Mesenteric fat pad (tissue), 1 donor: ENCODE measurements at regions not wholly inside any gene's neighbourhood (a gene's known extent, or its start where the extent isn't known, plus 50 kb on each side); places are given as distances from the start of the nearest gene placed in this dataset.

Experiments
- DNase-seq: peaks from one replicate; pipeline ENCODE4 v3.0.0-alpha.2; 2020; ENCODE audit warnings: low spot score
- donor health status: DM: yes; HTN: yes; CAD: no.

- no peak for DNase-seq
Observed at GRCh38 chr11:95692526-95693260, 96.9 kb downstream of the FAM76B start.

GRCh38 chr11:95690100-95690499, 99.5 kb downstream of the FAM76B start:
- DNase-seq = no peak

GRCh38 chr11:95688501-95689222, 100.9 kb downstream of the FAM76B start:
- no peak for DNase-seq

DNA sequence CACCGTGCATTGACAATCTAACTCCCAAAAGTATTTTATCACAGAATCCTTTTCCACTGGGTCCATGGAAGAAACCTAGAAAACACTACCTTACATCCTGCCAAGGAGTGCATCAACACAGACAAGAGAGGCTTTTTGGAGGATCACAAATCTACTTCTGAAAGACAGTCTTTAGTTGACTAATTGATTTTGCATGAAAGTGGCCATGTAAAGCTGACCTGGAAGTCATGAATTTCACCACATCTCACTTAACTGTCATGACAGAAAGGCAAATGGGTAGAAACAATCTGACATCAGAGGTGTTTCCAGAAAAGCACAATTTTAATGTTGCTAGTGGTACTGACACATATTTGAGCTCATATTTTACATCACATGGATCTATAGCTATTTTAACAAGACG, 101.6 kb downstream of the FAM76B start:
- DNase-seq = no peak

DNA sequence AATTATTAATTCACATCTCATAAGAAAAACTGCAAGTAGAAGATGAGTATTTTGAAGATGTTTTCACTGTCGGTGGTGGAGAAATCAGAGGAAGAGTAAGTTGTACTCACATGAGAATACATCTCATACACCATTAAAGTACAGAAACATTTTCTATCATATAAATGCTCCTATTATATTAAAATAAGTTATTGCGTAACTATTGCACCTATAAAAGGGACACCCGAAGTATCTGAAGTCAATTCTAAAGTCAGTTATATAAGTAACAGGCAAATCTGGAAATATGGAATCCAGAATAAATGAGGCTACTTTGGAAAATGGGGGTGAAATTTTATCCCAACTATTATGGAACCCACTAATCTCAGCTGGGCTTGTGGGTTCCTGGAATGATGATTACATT, 103.3 kb downstream of the FAM76B start:
- DNase-seq = no peak

DNA sequence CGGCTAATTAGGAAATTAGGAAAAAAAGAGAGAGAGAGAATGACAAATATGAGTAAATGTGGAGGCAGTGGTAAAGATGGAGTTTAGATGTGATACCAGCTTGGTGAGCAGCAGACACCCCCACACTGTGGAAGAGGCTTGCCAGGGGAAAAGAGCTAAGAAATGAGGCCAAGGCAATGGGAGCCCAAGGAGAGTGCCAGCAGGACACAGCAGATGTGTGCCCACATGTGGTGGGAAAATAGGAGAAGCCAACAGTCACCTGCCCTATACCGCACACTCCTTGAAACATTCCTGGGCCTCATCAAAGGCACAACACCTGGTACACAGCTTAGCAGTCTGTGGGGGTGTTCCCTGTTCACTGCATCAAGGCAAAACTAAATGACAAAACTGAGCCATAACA, 104.9 kb downstream of the FAM76B start:
- no peak for DNase-seq

GRCh38 chr11:95684170-95684569, 105.4 kb downstream of the FAM76B start:
- DNase-seq = no peak

DNA sequence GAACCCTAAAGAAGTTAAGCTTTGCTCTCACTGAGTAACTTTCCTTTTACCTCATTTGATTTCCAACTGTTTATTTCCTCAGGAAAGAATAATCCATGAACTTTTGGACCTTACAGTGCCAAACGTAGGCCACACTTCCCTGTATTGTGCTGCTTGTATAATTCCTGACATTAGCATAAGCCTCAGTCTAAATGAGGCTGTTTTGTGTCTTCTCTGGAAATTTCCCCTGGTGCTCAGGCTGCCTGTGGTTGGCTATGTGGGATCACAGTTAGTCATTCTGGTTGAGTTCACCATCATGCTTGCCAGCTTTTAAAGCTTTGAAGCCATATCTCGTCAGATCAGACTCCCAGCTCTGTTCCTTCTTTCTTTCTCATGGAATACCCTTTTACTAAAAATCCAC, 107.0 kb downstream of the FAM76B start:
- no peak for DNase-seq

DNA sequence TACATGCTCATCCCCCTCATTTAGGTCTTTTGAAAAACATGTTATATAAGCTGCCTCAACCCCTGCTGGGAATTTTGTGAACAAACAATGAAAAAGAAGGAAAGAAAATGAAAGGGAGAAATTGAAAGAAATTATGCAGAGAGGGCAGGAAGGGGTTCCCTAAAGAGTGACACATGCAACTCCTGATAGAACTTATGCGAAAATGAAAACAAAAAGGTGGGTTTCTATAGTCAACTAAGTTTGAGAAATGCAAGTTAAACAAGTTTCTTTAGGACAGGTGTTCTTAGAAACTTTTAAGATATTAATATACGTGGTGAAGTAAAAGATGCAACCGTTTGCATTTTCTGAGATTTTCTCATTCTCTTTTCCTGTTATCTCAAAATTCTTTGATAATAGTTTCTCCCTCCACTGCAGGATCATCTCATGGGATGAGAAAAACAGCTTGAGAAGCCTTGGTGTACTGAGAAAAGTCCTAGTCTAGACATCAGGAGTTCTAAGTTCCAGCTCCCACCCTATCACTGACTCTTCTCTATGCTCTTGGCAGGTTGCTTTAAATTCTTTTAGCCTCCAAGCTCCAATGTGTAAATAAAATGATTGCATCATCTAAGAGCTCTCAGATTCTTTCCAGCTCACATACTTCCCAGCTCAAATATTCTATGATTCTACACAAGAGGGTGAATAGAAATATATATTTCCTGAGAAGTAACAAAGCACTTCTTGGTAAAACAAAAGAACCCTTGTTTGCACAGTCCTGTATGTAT, 109.2 kb downstream of the FAM76B start:
- no peak for DNase-seq

GRCh38 chr11:95678988-95679387, 110.6 kb downstream of the FAM76B start:
- DNase-seq = no peak

GRCh38 chr11:95676308-95676707, 113.3 kb downstream of the FAM76B start:
- DNase-seq = no peak

- DNase-seq = no peak
Observed at GRCh38 chr11:95675585-95675984, 114.0 kb downstream of the FAM76B start.

- DNase-seq = no peak
Observed at GRCh38 chr11:95674657-95675358, 114.8 kb downstream of the FAM76B start.

- DNase-seq = no peak
Observed at GRCh38 chr11:95671768-95672167, 117.8 kb downstream of the FAM76B start.

DNA sequence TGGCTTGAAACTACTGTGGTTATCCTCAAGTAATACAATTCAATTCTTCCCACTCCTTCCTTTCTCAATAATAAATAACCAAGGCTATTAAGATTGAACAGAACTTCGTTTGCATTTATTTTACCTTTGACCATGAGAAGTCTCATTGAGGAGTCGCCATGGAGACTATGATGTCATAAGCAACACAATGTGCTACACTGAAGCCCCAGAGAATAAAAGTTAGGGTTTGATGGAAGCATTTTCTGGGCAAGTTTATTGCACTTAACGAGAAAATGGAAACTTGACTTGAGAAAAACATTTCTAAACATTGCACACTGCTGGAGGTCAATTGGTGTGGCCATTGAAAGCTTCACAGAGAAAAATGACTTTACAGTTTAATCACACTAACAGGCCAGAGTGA, 121.5 kb downstream of the FAM76B start:
- DNase-seq = no peak

DNA sequence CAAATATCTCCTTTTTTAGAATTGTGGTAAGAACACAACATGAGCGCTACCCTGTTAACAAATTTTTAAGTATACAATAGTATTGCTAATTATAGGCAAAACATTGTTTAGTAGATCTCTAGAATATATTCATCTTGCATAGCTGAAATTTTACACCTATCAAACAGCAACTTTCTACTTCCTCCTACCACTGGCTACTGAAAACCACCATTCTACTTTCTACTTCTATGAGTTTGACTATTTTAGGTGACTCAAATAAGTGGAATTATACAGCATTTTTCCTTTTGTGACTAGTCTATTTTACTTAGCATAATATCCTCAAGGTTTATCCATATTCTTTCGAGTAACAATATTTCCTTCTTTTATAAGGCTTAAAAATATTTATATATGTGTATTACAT, 128.4 kb downstream of the FAM76B start:
- DNase-seq = no peak

- DNase-seq = no peak
Observed at GRCh38 chr11:95660038-95660437, 129.5 kb downstream of the FAM76B start.

DNA sequence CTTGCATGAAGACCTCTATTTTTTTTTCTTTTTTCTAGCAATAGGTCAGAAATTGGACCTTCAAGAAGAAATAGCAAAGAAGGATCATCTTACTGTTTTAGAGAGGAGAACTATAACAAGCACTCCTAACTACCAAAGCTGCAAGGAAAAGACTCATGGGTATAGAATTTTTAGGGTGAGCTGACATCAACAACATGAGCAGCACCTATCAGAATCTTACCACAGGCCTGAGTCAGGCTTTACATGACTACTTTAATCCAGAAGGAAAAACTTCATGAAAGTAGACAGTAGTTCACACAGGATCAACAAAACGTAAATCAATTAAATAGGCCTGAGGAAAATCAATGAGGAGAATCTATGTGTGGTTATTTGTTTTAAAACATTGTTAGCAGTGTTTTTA, 130.5 kb downstream of the FAM76B start:
- no peak for DNase-seq

GRCh38 chr11:95655536-95655935, 134.0 kb downstream of the FAM76B start:
- DNase-seq = no peak

DNA sequence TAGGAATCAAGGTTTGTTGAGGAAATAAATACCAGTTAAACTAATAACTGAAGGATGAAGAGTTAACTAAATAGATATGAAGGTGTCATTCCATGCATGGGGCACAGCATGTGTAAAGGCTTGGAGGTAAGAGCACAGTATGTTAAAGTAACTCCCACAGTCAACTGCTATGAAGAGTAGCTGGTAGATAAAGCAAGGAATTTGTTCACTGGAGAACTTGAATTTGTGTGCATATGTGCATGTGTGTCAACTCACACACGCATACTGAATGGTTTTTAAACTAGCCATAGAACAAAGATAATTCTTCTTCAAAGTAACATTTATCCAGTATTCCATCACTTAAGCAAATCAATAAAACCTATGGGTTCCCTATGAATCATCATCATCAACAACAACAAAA, 135.9 kb downstream of the FAM76B start:
- DNase-seq = no peak

- DNase-seq = no peak
Observed at GRCh38 chr11:95653099-95653498, 136.5 kb downstream of the FAM76B start.
